Spleen (tissue), 7 donors: ENCODE measurements at regions not wholly inside any gene's neighbourhood (a gene's known extent, or its start where the extent isn't known, plus 50 kb on each side); places are given as distances from the start of the nearest gene placed in this dataset.

Experiments
- CTCF ChIP-seq, 11 experiments: fragments of 200-600 bp in 7 of 11; fragments of 450-650 bp in 4 of 11; sonication (generic) in 4 of 11; IDR thresholded peaks in 8 of 11; conservative IDR thresholded peaks in 3 of 11; 1 replicate in 7 of 11; 2 replicates in 4 of 11; pipeline versions ENCODE4 v1.4.0 to v1.8.0; 2016 to 2021; ENCODE audit warnings: antibody characterized with exemption in 11 of 11, inconsistent platforms in 4 of 11, mild to moderate bottlenecking in 1 of 11
- POLR2A ChIP-seq, 3 donors: fragments of 450-650 bp; IDR thresholded peaks; one replicate each; pipeline ENCODE4 v1.5.1; 2017; ENCODE audit warnings: antibody characterized with exemption in 3 of 3, mild to moderate bottlenecking in 1 of 3
- POLR2AphosphoS5 ChIP-seq, 3 donors: sonication (generic); formaldehyde crosslinking; IDR thresholded peaks; one replicate each; pipeline ENCODE4 v1.5.1; 2017; ENCODE audit warnings: antibody characterized with exemption in 3 of 3
- donor health status: DM: no; HTN: no; CAD: no; lungs with moderate emphysema.
- donor health status: DM: no; HTN: no; CAD: no.
- donor health status: DM: no; HTN: no; CAD: no.

GRCh38 chr3:72116226-72116625 lies 331.3 kb upstream of the PROK2 start:
- TF ChIP-seq CTCF (IDR thresholded peaks at IDR 0.05 in 8 of 11, conservative IDR thresholded peaks at IDR 0.05 in 3 of 11) (no peak), POLR2A (IDR thresholded peaks at IDR 0.05) (no peak), POLR2AphosphoS5 (IDR thresholded peaks at IDR 0.05) (no peak)
